HEK293T (cell line): ENCODE measurements at regions not wholly inside any gene's neighbourhood (a gene's known extent, or its start where the extent isn't known, plus 50 kb on each side); places are given as distances from the start of the nearest gene placed in this dataset.

Experiments used
- CTCF ChIA-PET: fragments of 350-600 bp; formaldehyde crosslinking; extraction: SDS; loops from one replicate; lab custom pipeline; 2021; ENCODE audit warnings: antibody characterized with exemption, inconsistent platforms; lab: Yijun Ruan, JAX
- POLR2A ChIA-PET: fragments of 350-600 bp; formaldehyde crosslinking; extraction: SDS; loops from one replicate; lab custom pipeline; 2020; ENCODE audit warnings: antibody characterized with exemption, inconsistent platforms; lab: Yijun Ruan, JAX
- DNase-seq: peaks from one replicate; pipeline ENCODE4 v3.0.0; 2012; ENCODE audit warnings: mixed read lengths; ENCODE audit errors: extremely low spot score
- ARNT ChIP-seq: fragments of 450-650 bp; IDR thresholded peaks from 2 replicates; pipeline ENCODE4 v1.6.1; 2017; ENCODE audit warnings: mild to moderate bottlenecking
- BHLHE40 ChIP-seq: fragments of 450-650 bp; IDR thresholded peaks from 2 replicates; pipeline ENCODE4 v1.6.1; 2016; ENCODE audit warnings: mild to moderate bottlenecking, moderate library complexity, borderline replicate concordance
- CTBP1 ChIP-seq: fragments of 450-650 bp; IDR thresholded peaks from 2 replicates; pipeline ENCODE4 v1.6.1; 2016; ENCODE audit warnings: borderline replicate concordance
- ELF4 ChIP-seq: fragments of 450-650 bp; IDR thresholded peaks from 2 replicates; pipeline ENCODE4 v1.6.1; 2017; ENCODE audit warnings: antibody characterized with exemption
- FOXA1 ChIP-seq: fragments of 450-650 bp; IDR thresholded peaks from 2 replicates; pipeline ENCODE4 v1.6.1; 2016; ENCODE audit warnings: mild to moderate bottlenecking
- FOXK2 ChIP-seq: fragments of 450-650 bp; IDR thresholded peaks from 2 replicates; pipeline ENCODE4 v1.6.1; 2016; ENCODE audit warnings: mild to moderate bottlenecking
- FOXM1 ChIP-seq: fragments of 450-650 bp; IDR thresholded peaks from 2 replicates; pipeline ENCODE4 v1.6.1; 2017; ENCODE audit warnings: mild to moderate bottlenecking, borderline replicate concordance
- HDGF ChIP-seq: fragments of 450-650 bp; IDR thresholded peaks from 2 replicates; pipeline ENCODE4 v1.6.1; 2017; ENCODE audit warnings: antibody characterized with exemption, borderline replicate concordance
- L3MBTL2 ChIP-seq: fragments of 450-650 bp; conservative IDR thresholded peaks from 2 replicates; pipeline ENCODE4 v1.6.1; 2016; ENCODE audit warnings: mild to moderate bottlenecking
- LEF1 ChIP-seq: fragments of 450-650 bp; IDR thresholded peaks from 2 replicates; pipeline ENCODE4 v1.6.1; 2017; ENCODE audit warnings: mild to moderate bottlenecking, borderline replicate concordance
- NFRKB ChIP-seq: fragments of 450-650 bp; IDR thresholded peaks from 2 replicates; pipeline ENCODE4 v1.6.1; 2016; ENCODE audit warnings: mild to moderate bottlenecking, moderate library complexity
- PKNOX1 ChIP-seq: fragments of 450-650 bp; IDR thresholded peaks from 2 replicates; pipeline ENCODE4 v1.6.1; 2016
- SP1 ChIP-seq: fragments of 450-650 bp; IDR thresholded peaks from 2 replicates; pipeline ENCODE4 v1.6.1; 2017
- SUZ12 ChIP-seq: fragments of 450-650 bp; IDR thresholded peaks from 2 replicates; pipeline ENCODE4 v1.6.1; 2016; ENCODE audit warnings: mild to moderate bottlenecking
- TARDBP ChIP-seq: fragments of 450-650 bp; IDR thresholded peaks from 2 replicates; pipeline ENCODE4 v1.6.1; 2016
- ZNF384 ChIP-seq: fragments of 450-650 bp; IDR thresholded peaks from 2 replicates; pipeline ENCODE4 v1.6.1; 2016

GRCh38 chr2:65487404-65487803 is 55.0 kb upstream of the SPRED2 start:
- no peak for DNase-seq
- no peak for TF ChIP-seq ARNT
- TF ChIP-seq CTBP1 = no peak
- TF ChIP-seq FOXA1 = no peak
- no peak for TF ChIP-seq ZNF384
- no peak for TF ChIP-seq LEF1
- TF ChIP-seq SUZ12 = no peak
- TF ChIP-seq ELF4 = no peak
- no peak for TF ChIP-seq PKNOX1
- TF ChIP-seq HDGF = no peak
- no peak for TF ChIP-seq NFRKB
- TF ChIP-seq TARDBP = no peak
- TF ChIP-seq L3MBTL2 = no peak
- CTCF ChIA-PET = no interaction called here
- POLR2A ChIA-PET = no interaction called here

GRCh38 chr2:65486802-65487201 is 54.4 kb upstream of the SPRED2 start:
- ChIA-PET POLR2A (no interaction called here), CTCF (no interaction called here)
- no peak for DNase-seq
- no peak for TF ChIP-seq CTBP1
- no peak for TF ChIP-seq FOXK2
- TF ChIP-seq FOXM1 = no peak
- TF ChIP-seq SP1 = no peak
- no peak for TF ChIP-seq NFRKB
- TF ChIP-seq L3MBTL2 = no peak
- TF ChIP-seq LEF1 = no peak
- no peak for TF ChIP-seq SUZ12
- no peak for TF ChIP-seq ELF4
- no peak for TF ChIP-seq TARDBP
- no peak for TF ChIP-seq HDGF
- TF ChIP-seq FOXA1 = no peak
- TF ChIP-seq PKNOX1 = no peak
- no peak for TF ChIP-seq ZNF384
- TF ChIP-seq ARNT = no peak
- no peak for TF ChIP-seq BHLHE40

GRCh38 chr2:65486282-65486681 is 53.9 kb upstream of the SPRED2 start:
- no peak for DNase-seq
- ChIA-PET POLR2A (no interaction called here), CTCF (no interaction called here)
- TF ChIP-seq SP1 (no peak), LEF1 (no peak), FOXM1 (no peak), BHLHE40 (no peak), HDGF (no peak), NFRKB (no peak)

GRCh38 chr2:65485839-65486238 is 53.4 kb upstream of the SPRED2 start:
- ChIA-PET POLR2A (no interaction called here), CTCF (no interaction called here)
- no peak for DNase-seq
- no peak for TF ChIP-seq PKNOX1

GRCh38 chr2:65483763-65484162 is 51.4 kb upstream of the SPRED2 start:
- ChIA-PET POLR2A (no interaction called here), CTCF (no interaction called here)
- DNase-seq = no peak
- TF ChIP-seq BHLHE40 (no peak), ELF4 (no peak), SP1 (no peak), FOXM1 (no peak), FOXA1 (no peak), ZNF384 (no peak), LEF1 (no peak), SUZ12 (no peak), FOXK2 (no peak), HDGF (no peak), ARNT (no peak), L3MBTL2 (no peak), NFRKB (no peak)

GRCh38 chr2:65482971-65483370 is 50.6 kb upstream of the SPRED2 start:
- ChIA-PET CTCF (no interaction called here), POLR2A (no interaction called here)
- TF ChIP-seq PKNOX1 (no peak), FOXA1 (no peak), HDGF (no peak), ARNT (no peak), CTBP1 (no peak), SP1 (no peak), ELF4 (no peak), BHLHE40 (no peak), L3MBTL2 (no peak), NFRKB (no peak), LEF1 (no peak), ZNF384 (no peak), SUZ12 (no peak), FOXK2 (no peak), FOXM1 (no peak)
- no peak for DNase-seq
